HepG2 (cell line): ENCODE measurements at regions not wholly inside any gene's neighbourhood (a gene's known extent, or its start where the extent isn't known, plus 50 kb on each side); places are given as distances from the start of the nearest gene placed in this dataset.

Experiments used
- ONECUT2 ChIP-seq: sonication (generic); formaldehyde crosslinking; IDR thresholded peaks from 2 replicates; pipeline ENCODE4 v1.4.0; 2020; ENCODE audit warnings: missing genetic modification reagents
- PCBP2 ChIP-seq: fragments of 200-400 bp; formaldehyde crosslinking; optimal IDR thresholded peaks from 2 replicates; pipeline ENCODE3; 2018; ENCODE audit warnings: low read length, low read depth; ENCODE audit not compliant: poor library complexity, severe bottlenecking

- no peak for TF ChIP-seq PCBP2
- no peak for TF ChIP-seq ONECUT2 (CRISPR knock-in tag)
These were observed 162.9 kb upstream of the PDZRN3 start for GRCh38 chr3:73787620-73788019.
